ENCODE measurements at regions not wholly inside any gene's neighbourhood (a gene's known extent, or its start where the extent isn't known, plus 50 kb on each side); places are given as distances from the start of the nearest gene placed in this dataset.

GRCh38 chr18:29741461-29741860 lies 1301.1 kb downstream of the DSC3 start:
- TF ChIP-seq, protein P1, sequence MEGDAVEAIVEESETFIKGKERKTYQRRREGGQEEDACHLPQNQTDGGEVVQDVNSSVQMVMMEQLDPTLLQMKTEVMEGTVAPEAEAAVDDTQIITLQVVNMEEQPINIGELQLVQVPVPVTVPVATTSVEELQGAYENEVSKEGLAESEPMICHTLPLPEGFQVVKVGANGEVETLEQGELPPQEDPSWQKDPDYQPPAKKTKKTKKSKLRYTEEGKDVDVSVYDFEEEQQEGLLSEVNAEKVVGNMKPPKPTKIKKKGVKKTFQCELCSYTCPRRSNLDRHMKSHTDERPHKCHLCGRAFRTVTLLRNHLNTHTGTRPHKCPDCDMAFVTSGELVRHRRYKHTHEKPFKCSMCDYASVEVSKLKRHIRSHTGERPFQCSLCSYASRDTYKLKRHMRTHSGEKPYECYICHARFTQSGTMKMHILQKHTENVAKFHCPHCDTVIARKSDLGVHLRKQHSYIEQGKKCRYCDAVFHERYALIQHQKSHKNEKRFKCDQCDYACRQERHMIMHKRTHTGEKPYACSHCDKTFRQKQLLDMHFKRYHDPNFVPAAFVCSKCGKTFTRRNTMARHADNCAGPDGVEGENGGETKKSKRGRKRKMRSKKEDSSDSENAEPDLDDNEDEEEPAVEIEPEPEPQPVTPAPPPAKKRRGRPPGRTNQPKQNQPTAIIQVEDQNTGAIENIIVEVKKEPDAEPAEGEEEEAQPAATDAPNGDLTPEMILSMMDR (tag by site-specific recombination; IDR thresholded peaks at IDR 0.05) = no peak
- no peak for TF ChIP-seq ZNF561 (tag by site-specific recombination; IDR thresholded peaks at IDR 0.05; ENCODE audit: borderline replicate concordance)
- no peak for TF ChIP-seq YY1 (tag by site-specific recombination; IDR thresholded peaks at IDR 0.05)
- TF ChIP-seq, protein P2, sequence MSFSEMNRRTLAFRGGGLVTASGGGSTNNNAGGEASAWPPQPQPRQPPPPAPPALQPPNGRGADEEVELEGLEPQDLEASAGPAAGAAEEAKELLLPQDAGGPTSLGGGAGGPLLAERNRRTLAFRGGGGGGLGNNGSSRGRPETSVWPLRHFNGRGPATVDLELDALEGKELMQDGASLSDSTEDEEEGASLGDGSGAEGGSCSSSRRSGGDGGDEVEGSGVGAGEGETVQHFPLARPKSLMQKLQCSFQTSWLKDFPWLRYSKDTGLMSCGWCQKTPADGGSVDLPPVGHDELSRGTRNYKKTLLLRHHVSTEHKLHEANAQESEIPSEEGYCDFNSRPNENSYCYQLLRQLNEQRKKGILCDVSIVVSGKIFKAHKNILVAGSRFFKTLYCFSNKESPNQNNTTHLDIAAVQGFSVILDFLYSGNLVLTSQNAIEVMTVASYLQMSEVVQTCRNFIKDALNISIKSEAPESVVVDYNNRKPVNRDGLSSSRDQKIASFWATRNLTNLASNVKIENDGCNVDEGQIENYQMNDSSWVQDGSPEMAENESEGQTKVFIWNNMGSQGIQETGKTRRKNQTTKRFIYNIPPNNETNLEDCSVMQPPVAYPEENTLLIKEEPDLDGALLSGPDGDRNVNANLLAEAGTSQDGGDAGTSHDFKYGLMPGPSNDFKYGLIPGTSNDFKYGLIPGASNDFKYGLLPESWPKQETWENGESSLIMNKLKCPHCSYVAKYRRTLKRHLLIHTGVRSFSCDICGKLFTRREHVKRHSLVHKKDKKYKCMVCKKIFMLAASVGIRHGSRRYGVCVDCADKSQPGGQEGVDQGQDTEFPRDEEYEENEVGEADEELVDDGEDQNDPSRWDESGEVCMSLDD (tag by site-specific recombination; IDR thresholded peaks at IDR 0.05) = no peak
- TF ChIP-seq SP2 (tag by site-specific recombination; IDR thresholded peaks at IDR 0.05) = no peak
- TF ChIP-seq ZNF174 (tag by site-specific recombination; IDR thresholded peaks at IDR 0.05) = no peak
- TF ChIP-seq ZNF701 (tag by site-specific recombination; IDR thresholded peaks at IDR 0.05) = no peak
- TF ChIP-seq ZBTB26 (tag by site-specific recombination; optimal IDR thresholded peaks at IDR 0.05) = no peak
- no peak for TF ChIP-seq ZXDB (tag by site-specific recombination; IDR thresholded peaks at IDR 0.05)
- TF ChIP-seq TRIM28 (IDR thresholded peaks at IDR 0.05; ENCODE audit: borderline replicate concordance, low read length) = no peak
- no peak for TF ChIP-seq TCF7L2 (IDR thresholded peaks at IDR 0.05; ENCODE audit: borderline replicate concordance, low read depth, low read length)
- no peak for TF ChIP-seq ZEB2 (tag by site-specific recombination; IDR thresholded peaks at IDR 0.05)
